Erythroblast (primary cell): ENCODE measurements at regions not wholly inside any gene's neighbourhood (a gene's known extent, or its start where the extent isn't known, plus 50 kb on each side); places are given as distances from the start of the nearest gene placed in this dataset.

Experiments used
- GATA1 ChIP-seq: IDR thresholded peaks from 2 replicates; pipeline ENCODE4 v1.6.1; 2011; ENCODE audit warnings: low read depth, mild to moderate bottlenecking, control low read depth, low read length, moderate library complexity
- POLR2A ChIP-seq: IDR thresholded peaks from 2 replicates; pipeline ENCODE4 v1.6.1; 2011; ENCODE audit warnings: mild to moderate bottlenecking, low read length

GRCh38 chr16:65658787-65659220 lies 536.9 kb upstream of the CDH11 start:
- no peak for TF ChIP-seq POLR2A
- TF ChIP-seq GATA1: no peak
